ENCODE measurements at regions not wholly inside any gene's neighbourhood (a gene's known extent, or its start where the extent isn't known, plus 50 kb on each side); places are given as distances from the start of the nearest gene placed in this dataset.

DNA sequence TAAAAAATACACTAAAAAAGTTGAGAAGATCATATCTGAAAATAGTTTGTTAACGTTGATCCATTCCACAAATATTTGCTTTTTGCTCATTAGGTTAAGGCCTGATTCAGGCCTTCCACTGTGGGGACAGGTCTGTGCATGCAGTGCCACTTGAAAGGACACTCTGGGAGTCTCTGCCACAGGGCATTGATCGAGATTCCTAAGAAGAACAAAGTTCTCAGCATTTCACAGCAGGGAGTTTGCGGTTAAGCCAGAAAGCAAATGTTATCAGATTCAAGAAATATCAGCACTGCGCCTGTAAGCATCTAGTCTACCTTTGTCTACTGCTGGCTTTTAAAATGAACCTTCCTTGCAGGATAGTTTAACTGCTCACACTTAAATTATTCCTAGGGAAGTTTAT is 62.2 kb upstream of the TNIP3 start:
- no peaks in the 10 kb centered on the region for H3K4me1 ChIP-seq (ENCODE audit: control insufficient read depth, extremely low read depth, insufficient read depth, low read length)
- H3K9me1 ChIP-seq (replicated peaks; ENCODE audit: control insufficient read depth, extremely low read depth, insufficient read depth, low read length): no peaks in the 10 kb centered on the region
- H3K9ac ChIP-seq (replicated peaks; ENCODE audit: extremely low read depth, insufficient read depth, low read length): no peak overlapping the region
- no peaks in the 10 kb centered on the region for H3K36me3 ChIP-seq (ENCODE audit: control insufficient read depth in 2 of 2, extremely low read depth in 1 of 2, insufficient read depth in 2 of 2, low read length in 2 of 2)
- no peaks in the 10 kb centered on the region for H3K79me2 ChIP-seq (ENCODE audit: control insufficient read depth, insufficient read depth, low read length)
- intact Hi-C loops (cut with micrococcal nuclease): no loop called here
- ChIA-PET POLR2A (no interaction called here), CTCF (interaction anchor here (2.8 kb wide), 1 partner anchor 34 kb away, joined by 12 read pairs; no protein-coding TSS in a partner anchor)
- DNase-seq (ENCODE audit: low read depth, low spot score) (no peak), FAIRE-seq (no peak)
- H3K4me2 ChIP-seq (ENCODE audit: insufficient read depth, low read length): no peak overlapping the region
- no peak overlapping the region for H3K4me3 ChIP-seq (replicated peaks in 1 of 3; ENCODE audit: insufficient read depth in 1 of 3, low read depth in 1 of 3, low read length in 3 of 3)
- no peaks in the 10 kb centered on the region for H3K9me3 ChIP-seq (replicated peaks; ENCODE audit: control insufficient read depth, insufficient read depth, low read length)
- TF ChIP-seq FOS (IDR thresholded peaks at IDR 0.05; ENCODE audit: borderline replicate concordance, insufficient read depth, low read length) (no peak), GATA2 (IDR thresholded peaks at IDR 0.05; ENCODE audit: insufficient read depth, insufficient read length, low read depth, low read length) (no peak), EZH2 (IDR thresholded peaks at IDR 0.05; ENCODE audit: borderline replicate concordance, low read depth, low read length, severe bottlenecking) (no peak), POLR2AphosphoS5 (IDR thresholded peaks at IDR 0.05; ENCODE audit: insufficient read depth, low read depth, low read length) (no peak), MYC (IDR thresholded peaks at IDR 0.05; ENCODE audit: low read depth, low read length) (no peak), JUN (IDR thresholded peaks at IDR 0.05; ENCODE audit: borderline replicate concordance, insufficient read depth, insufficient read length, low read depth) (no peak), POLR2A (IDR thresholded peaks at IDR 0.05; ENCODE audit: low read depth, low read length) (no peak)
- TF ChIP-seq, protein P1, sequence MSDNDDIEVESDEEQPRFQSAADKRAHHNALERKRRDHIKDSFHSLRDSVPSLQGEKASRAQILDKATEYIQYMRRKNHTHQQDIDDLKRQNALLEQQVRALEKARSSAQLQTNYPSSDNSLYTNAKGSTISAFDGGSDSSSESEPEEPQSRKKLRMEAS (IDR thresholded peaks at IDR 0.05; ENCODE audit: insufficient read depth, insufficient read length): no peak
- TF ChIP-seq, protein P2, sequence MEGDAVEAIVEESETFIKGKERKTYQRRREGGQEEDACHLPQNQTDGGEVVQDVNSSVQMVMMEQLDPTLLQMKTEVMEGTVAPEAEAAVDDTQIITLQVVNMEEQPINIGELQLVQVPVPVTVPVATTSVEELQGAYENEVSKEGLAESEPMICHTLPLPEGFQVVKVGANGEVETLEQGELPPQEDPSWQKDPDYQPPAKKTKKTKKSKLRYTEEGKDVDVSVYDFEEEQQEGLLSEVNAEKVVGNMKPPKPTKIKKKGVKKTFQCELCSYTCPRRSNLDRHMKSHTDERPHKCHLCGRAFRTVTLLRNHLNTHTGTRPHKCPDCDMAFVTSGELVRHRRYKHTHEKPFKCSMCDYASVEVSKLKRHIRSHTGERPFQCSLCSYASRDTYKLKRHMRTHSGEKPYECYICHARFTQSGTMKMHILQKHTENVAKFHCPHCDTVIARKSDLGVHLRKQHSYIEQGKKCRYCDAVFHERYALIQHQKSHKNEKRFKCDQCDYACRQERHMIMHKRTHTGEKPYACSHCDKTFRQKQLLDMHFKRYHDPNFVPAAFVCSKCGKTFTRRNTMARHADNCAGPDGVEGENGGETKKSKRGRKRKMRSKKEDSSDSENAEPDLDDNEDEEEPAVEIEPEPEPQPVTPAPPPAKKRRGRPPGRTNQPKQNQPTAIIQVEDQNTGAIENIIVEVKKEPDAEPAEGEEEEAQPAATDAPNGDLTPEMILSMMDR (IDR thresholded peaks at IDR 0.05; ENCODE audit: extremely low read depth in 1 of 2, insufficient read depth in 1 of 2, low read depth in 1 of 2, low read length in 2 of 2): no peak
- H2AFZ ChIP-seq (ENCODE audit: low read depth, low read length): no peak overlapping the region
- H4K20me1 ChIP-seq (replicated peaks; ENCODE audit: control insufficient read depth, extremely low read depth, insufficient read depth, low read length): no peaks in the 10 kb centered on the region
- no peak overlapping the region for H3K27ac ChIP-seq (ENCODE audit: insufficient read depth, low read depth, low read length)
- no TSS peak for BruUV-seq (replicated peaks)
- H3K27me3 ChIP-seq (ENCODE audit: control insufficient read depth in 2 of 2, insufficient read depth in 2 of 2, low read length in 2 of 2): peaks cover 1 to 2% of the 10 kb centered on the region in 2 experiments
- dilution Hi-C loops (cut with MboI; ENCODE audit: extremely low pct_ligation_motif_present, low sequenced_read_pairs): no loop called here

All from endothelial cell of umbilical vein (primary cell).